MCF 10A (cell line): ENCODE measurements at regions not wholly inside any gene's neighbourhood (a gene's known extent, or its start where the extent isn't known, plus 50 kb on each side); places are given as distances from the start of the nearest gene placed in this dataset.

Experiments used
- BruUV-seq: library from RNA; stranded (reverse); fragments of 400-500 nt; replicated peaks from 2 replicates; lab custom pipeline; 2021; lab: Mats Ljungman, UMichigan
- CTCF ChIA-PET: fragments of 300-600 bp; sonication (Branson Sonifier 250); formaldehyde crosslinking; extraction: SDS; loops from one replicate; lab custom pipeline; 2021; ENCODE audit warnings: antibody characterized with exemption, inconsistent platforms; lab: Yijun Ruan, JAX
- POLR2A ChIA-PET: fragments of 300-600, 350-650 bp; sonication (Branson Sonifier 250); formaldehyde crosslinking; extraction: SDS; loops from one replicate; lab custom pipeline; 2020; ENCODE audit warnings: antibody characterized with exemption, inconsistent platforms; lab: Yijun Ruan, JAX
- DNase-seq: peaks from one replicate; pipeline ENCODE4 v3.0.0-alpha.2; 2018; ENCODE audit not compliant: unreplicated experiment
- H3K27ac Mint-ChIP-seq: one replicate; pipeline ENCODE4 v1.8.0; 2022; ENCODE audit warnings: mild to moderate bottlenecking, low read depth, mixed read lengths; ENCODE audit not compliant: unreplicated experiment
- H3K27me3 Mint-ChIP-seq: one replicate; pipeline ENCODE4 v1.8.0; 2022; ENCODE audit warnings: mixed read lengths; ENCODE audit not compliant: insufficient read depth, unreplicated experiment
- H3K36me3 Mint-ChIP-seq: one replicate; pipeline ENCODE4 v1.8.0; 2022; ENCODE audit warnings: mild to moderate bottlenecking, moderate library complexity, mixed read lengths; ENCODE audit not compliant: insufficient read depth, unreplicated experiment
- H3K4me1 Mint-ChIP-seq: one replicate; pipeline ENCODE4 v1.8.0; 2022; ENCODE audit warnings: mixed read lengths; ENCODE audit not compliant: insufficient read depth, unreplicated experiment
- H3K4me3 Mint-ChIP-seq: one replicate; pipeline ENCODE4 v1.8.0; 2022; ENCODE audit warnings: mild to moderate bottlenecking, moderate library complexity, mixed read lengths; ENCODE audit not compliant: unreplicated experiment
- H3K9me3 Mint-ChIP-seq: one replicate; pipeline ENCODE4 v1.8.0; 2022; ENCODE audit warnings: mixed read lengths; ENCODE audit not compliant: unreplicated experiment
- CTCF ChIP-seq: fragments of 200-600 bp; IDR thresholded peaks from one replicate; pipeline ENCODE4 v1.8.0; 2022; ENCODE audit warnings: antibody characterized with exemption, mild to moderate bottlenecking; ENCODE audit not compliant: unreplicated experiment
- intact Hi-C: fragments of 100-400 bp; cut with micrococcal nuclease; formaldehyde crosslinking; loops from 2 replicates; pipeline ENCODE4 v1.14.1; 2022

GRCh38 chr5:133691448-133691847 lies 79.1 kb upstream of the FSTL4 start:
- no peak for DNase-seq
- Mint-ChIP-seq H3K4me3 (no peak overlapping the region), H3K9me3 (no peaks in the 10 kb centered on the region), H3K4me1 (peaks cover 4% of the 10 kb centered on the region), H3K27me3 (peaks cover 94% of the 10 kb centered on the region), H3K27ac (no peak overlapping the region), H3K36me3 (no peaks in the 10 kb centered on the region)
- no TSS peak for BruUV-seq
- intact Hi-C loops: no loop called here
- CTCF ChIA-PET: interaction anchor here (0.6 kb wide), 1 partner anchor 268 kb away, joined by 4 read pairs; no protein-coding TSS in a partner anchor
- POLR2A ChIA-PET: interaction anchor here (0.9 kb wide), 1 partner anchor 24 kb away, joined by 3 read pairs; no protein-coding TSS in a partner anchor
- no peak for TF ChIP-seq CTCF

GRCh38 chr5:133690746-133691145 lies 78.4 kb upstream of the FSTL4 start:
- H3K36me3 Mint-ChIP-seq: no peaks in the 10 kb centered on the region
- POLR2A ChIA-PET: no interaction called here

GRCh38 chr5:133688391-133688790 lies 76.0 kb upstream of the FSTL4 start:
- Mint-ChIP-seq H3K27me3 (peaks cover 96% of the 10 kb centered on the region), H3K36me3 (no peaks in the 10 kb centered on the region), H3K27ac (no peak overlapping the region), H3K4me3 (no peak overlapping the region), H3K4me1 (peaks cover 4% of the 10 kb centered on the region), H3K9me3 (no peaks in the 10 kb centered on the region)
- CTCF ChIA-PET: interaction anchor here (0.6 kb wide), 1 partner anchor 8 kb away, joined by 3 read pairs; no protein-coding TSS in a partner anchor
- BruUV-seq: no TSS peak
- POLR2A ChIA-PET: no interaction called here
- TF ChIP-seq CTCF: no peak
- no peak for DNase-seq
- intact Hi-C loops: no loop called here

More at GRCh38 chr5:133690746-133691145, 78.4 kb upstream of the FSTL4 start:
- no peak overlapping the region for H3K4me3 Mint-ChIP-seq
- intact Hi-C loops: no loop called here
- H3K4me1 Mint-ChIP-seq: peaks cover 4% of the 10 kb centered on the region
- H3K27ac Mint-ChIP-seq: no peak overlapping the region
- DNase-seq: no peak
- H3K9me3 Mint-ChIP-seq: no peaks in the 10 kb centered on the region
- BruUV-seq: no TSS peak
- CTCF ChIA-PET: no interaction called here
- no peak for TF ChIP-seq CTCF
- H3K27me3 Mint-ChIP-seq: peaks cover 94% of the 10 kb centered on the region

DNA sequence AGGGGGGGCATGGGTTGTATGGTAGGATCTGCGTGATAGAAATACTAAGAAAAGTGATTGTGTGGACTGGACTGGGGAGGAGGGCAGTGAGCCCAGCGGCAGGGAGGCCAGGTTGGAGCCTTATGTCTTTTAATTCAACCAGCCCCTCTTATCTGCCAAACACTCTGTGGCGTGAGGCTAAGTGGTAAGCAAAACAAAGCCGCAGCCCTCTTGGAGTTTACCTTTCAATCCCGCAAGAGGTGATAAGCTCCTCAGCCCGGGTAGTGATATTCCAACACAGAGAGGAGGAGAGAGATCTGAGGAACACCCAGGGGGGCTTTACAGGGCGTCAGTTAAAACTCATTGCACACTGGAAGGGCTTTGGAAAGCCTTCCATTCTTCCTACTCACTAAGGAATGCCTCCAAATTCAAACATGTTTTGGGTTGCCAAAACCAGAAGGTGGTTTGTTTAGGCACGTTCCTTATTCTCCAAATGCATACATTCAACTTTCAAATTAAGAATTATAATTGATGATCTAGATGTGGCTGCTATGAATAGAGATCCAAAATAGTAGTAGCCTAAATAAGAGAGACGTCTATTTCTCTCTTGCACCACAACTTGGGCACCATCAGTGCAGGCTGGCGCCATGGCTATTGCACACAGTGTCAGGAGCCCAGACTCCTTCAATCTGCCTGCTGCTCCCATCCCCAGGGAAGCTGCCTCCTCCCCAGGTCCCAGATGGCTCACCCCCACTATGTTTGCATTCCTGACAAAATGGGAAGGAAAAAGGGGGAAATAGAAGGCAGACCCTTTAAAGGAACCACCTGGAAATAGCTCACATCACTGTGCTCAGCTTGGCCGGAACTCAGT lies 75.1 kb upstream of the FSTL4 start:
- Mint-ChIP-seq H3K4me1 (peaks cover 4% of the 10 kb centered on the region), H3K27ac (no peak overlapping the region), H3K27me3 (peaks cover 89% of the 10 kb centered on the region), H3K36me3 (no peaks in the 10 kb centered on the region), H3K9me3 (no peaks in the 10 kb centered on the region), H3K4me3 (no peak overlapping the region)
- no peak for TF ChIP-seq CTCF
- ChIA-PET POLR2A (no interaction called here), CTCF (no interaction called here)
- intact Hi-C loops: no loop called here
- no TSS peak for BruUV-seq
- no peak for DNase-seq
